GM12878 (cell line): ENCODE measurements at regions not wholly inside any gene's neighbourhood (a gene's known extent, or its start where the extent isn't known, plus 50 kb on each side); places are given as distances from the start of the nearest gene placed in this dataset.

Source experiments
- CBX3 ChIP-seq: fragments of 200-600 bp; sonication (generic); IDR thresholded peaks from 2 replicates; pipeline ENCODE4 v1.6.1; 2016; ENCODE audit warnings: low read depth, borderline replicate concordance
- CBX5 ChIP-seq: sonication (generic); IDR thresholded peaks from 2 replicates; pipeline ENCODE4 v1.6.1; 2016; ENCODE audit warnings: low read depth, moderate library complexity, mild to moderate bottlenecking, inconsistent platforms
- EZH2 ChIP-seq: IDR thresholded peaks from 2 replicates; pipeline ENCODE4 v1.6.1; 2012; ENCODE audit warnings: low read depth, mild to moderate bottlenecking, control low read depth, inconsistent platforms, low read length, borderline replicate concordance; ENCODE audit not compliant: control insufficient read depth
- NFXL1 ChIP-seq: fragments of 450-650 bp; IDR thresholded peaks from 2 replicates; pipeline ENCODE4 v1.6.1; 2017; ENCODE audit warnings: antibody characterized with exemption, mild to moderate bottlenecking, borderline replicate concordance
- SMAD5 ChIP-seq: IDR thresholded peaks from 2 replicates; pipeline ENCODE4 v1.6.1; 2016; ENCODE audit warnings: antibody characterized with exemption, low read depth
- TF ChIP-seq, protein P1 (sequence below): IDR thresholded peaks from 2 replicates; pipeline ENCODE4 v1.6.1; 2012; ENCODE audit warnings: improper control_type of control experiment, low read depth, low read length; ENCODE audit not compliant: insufficient replicate concordance
- TF ChIP-seq, protein P2 (sequence below): IDR thresholded peaks from 2 replicates; pipeline ENCODE4 v1.6.1; 2012; ENCODE audit warnings: low read depth, low read length, improper control_type of control experiment

DNA sequence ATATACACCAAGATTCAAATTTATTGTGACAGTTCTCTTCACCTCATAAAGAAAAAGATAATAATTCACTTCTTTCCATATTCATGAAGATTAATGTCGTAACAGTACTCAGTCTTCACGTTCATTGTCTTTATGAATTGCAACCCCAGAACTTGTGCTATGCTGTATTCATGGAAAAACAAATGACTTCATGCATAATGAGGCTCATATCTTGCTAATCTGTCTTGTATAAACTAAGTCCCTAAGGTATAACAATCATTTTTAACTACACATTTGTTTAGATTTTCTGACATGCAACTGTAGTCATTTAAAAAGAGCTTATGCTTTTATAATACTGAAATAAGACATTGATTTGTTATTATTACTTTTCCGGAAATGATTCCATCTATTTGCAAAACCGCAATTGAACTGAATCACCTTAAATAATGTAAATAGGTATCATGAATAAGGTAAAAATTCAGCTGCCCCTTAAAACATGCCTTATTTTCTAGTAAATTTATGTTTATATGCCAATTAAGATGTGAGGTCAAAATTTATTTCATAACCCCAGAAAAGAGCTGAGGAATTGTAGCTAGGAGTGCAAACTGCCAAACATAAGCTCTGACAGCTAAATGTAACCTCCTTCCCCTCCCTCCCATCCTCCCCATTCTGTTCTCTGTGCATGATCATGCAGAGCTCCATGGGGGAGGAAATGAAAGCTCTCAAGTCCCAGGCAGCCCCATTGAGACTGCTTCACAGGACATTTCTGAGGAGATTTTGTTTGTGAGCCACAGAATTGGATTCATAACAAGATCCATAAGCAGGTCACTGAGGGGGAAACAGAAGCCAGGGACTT, 301.6 kb downstream of the ATP23 start (continued):
- TF ChIP-seq, protein P1, sequence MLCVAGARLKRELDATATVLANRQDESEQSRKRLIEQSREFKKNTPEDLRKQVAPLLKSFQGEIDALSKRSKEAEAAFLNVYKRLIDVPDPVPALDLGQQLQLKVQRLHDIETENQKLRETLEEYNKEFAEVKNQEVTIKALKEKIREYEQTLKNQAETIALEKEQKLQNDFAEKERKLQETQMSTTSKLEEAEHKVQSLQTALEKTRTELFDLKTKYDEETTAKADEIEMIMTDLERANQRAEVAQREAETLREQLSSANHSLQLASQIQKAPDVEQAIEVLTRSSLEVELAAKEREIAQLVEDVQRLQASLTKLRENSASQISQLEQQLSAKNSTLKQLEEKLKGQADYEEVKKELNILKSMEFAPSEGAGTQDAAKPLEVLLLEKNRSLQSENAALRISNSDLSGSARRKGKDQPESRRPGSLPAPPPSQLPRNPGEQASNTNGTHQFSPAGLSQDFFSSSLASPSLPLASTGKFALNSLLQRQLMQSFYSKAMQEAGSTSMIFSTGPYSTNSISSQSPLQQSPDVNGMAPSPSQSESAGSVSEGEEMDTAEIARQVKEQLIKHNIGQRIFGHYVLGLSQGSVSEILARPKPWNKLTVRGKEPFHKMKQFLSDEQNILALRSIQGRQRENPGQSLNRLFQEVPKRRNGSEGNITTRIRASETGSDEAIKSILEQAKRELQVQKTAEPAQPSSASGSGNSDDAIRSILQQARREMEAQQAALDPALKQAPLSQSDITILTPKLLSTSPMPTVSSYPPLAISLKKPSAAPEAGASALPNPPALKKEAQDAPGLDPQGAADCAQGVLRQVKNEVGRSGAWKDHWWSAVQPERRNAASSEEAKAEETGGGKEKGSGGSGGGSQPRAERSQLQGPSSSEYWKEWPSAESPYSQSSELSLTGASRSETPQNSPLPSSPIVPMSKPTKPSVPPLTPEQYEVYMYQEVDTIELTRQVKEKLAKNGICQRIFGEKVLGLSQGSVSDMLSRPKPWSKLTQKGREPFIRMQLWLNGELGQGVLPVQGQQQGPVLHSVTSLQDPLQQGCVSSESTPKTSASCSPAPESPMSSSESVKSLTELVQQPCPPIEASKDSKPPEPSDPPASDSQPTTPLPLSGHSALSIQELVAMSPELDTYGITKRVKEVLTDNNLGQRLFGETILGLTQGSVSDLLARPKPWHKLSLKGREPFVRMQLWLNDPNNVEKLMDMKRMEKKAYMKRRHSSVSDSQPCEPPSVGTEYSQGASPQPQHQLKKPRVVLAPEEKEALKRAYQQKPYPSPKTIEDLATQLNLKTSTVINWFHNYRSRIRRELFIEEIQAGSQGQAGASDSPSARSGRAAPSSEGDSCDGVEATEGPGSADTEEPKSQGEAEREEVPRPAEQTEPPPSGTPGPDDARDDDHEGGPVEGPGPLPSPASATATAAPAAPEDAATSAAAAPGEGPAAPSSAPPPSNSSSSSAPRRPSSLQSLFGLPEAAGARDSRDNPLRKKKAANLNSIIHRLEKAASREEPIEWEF: no peak
- no peak for TF ChIP-seq NFXL1
- no peak for TF ChIP-seq SMAD5
- TF ChIP-seq, protein P2, sequence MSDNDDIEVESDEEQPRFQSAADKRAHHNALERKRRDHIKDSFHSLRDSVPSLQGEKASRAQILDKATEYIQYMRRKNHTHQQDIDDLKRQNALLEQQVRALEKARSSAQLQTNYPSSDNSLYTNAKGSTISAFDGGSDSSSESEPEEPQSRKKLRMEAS: no peak
- no peak for TF ChIP-seq CBX3
- no peak for TF ChIP-seq EZH2
- no peak for TF ChIP-seq CBX5
